SK-N-SH (cell line): ENCODE measurements at regions not wholly inside any gene's neighbourhood (a gene's known extent, or its start where the extent isn't known, plus 50 kb on each side); places are given as distances from the start of the nearest gene placed in this dataset.

Experiments used
- CTCF ChIA-PET: fragments of 300-600, 350-600 bp; formaldehyde crosslinking; extraction: SDS; loops from one replicate; lab custom pipeline; 2021; lab: Yijun Ruan, JAX
- POLR2A ChIA-PET: fragments of 350-600 bp; sonication (Branson Sonifier 250); formaldehyde crosslinking; extraction: SDS; loops from one replicate; lab custom pipeline; 2020; ENCODE audit warnings: antibody characterized with exemption, inconsistent platforms; lab: Yijun Ruan, JAX
- DNase-seq: peaks from one replicate; pipeline ENCODE4 v3.0.0; 2012
- H2AFZ ChIP-seq: fragments of 200-600 bp; sonication (generic); 2 replicates; pipeline ENCODE4 v1.8.1; 2016; ENCODE audit warnings: antibody characterized with exemption, mild to moderate bottlenecking, low read depth
- H3F3A ChIP-seq: fragments of 200-600 bp; sonication (generic); replicated peaks from 2 replicates; pipeline ENCODE3; 2016; ENCODE audit warnings: antibody characterized with exemption, mild to moderate bottlenecking; ENCODE audit not compliant: insufficient read depth
- H3K27ac ChIP-seq, 2 experiments: fragments of 200-500 bp in 1 of 2; fragments of 200-600 bp in 1 of 2; sonication (Bioruptor generic) in 1 of 2; sonication (generic), shearing (Covaris generic) in 1 of 2; 2 replicates each; pipeline versions ENCODE4 v1.5.1 to v1.6.1; 2014 to 2016; ENCODE audit warnings: low read depth in 2 of 2, inconsistent platforms in 1 of 2, low read length in 1 of 2, mild to moderate bottlenecking in 1 of 2, mixed read lengths in 1 of 2
- H3K27me3 ChIP-seq: fragments of 200-600 bp; sonication (generic), shearing (Covaris generic); 2 replicates; pipeline ENCODE4 v1.6.1; 2016; ENCODE audit warnings: mixed run types; ENCODE audit not compliant: insufficient read depth
- H3K36me3 ChIP-seq, 2 experiments: fragments of 200-500 bp in 1 of 2; fragments of 200-600 bp in 1 of 2; sonication (Bioruptor generic) in 1 of 2; sonication (generic) in 1 of 2; replicated peaks in 1 of 2; 2 replicates each; pipeline versions ENCODE3 to v1.5.1; 2014 to 2016; ENCODE audit warnings: low read length in 1 of 2, mild to moderate bottlenecking in 1 of 2; ENCODE audit not compliant: insufficient read depth in 2 of 2, control insufficient read depth in 1 of 2
- H3K4me1 ChIP-seq, 2 experiments: fragments of 200-500 bp in 1 of 2; fragments of 200-600 bp in 1 of 2; sonication (Bioruptor generic) in 1 of 2; sonication (generic), shearing (Covaris generic) in 1 of 2; 2 replicates each; pipeline versions ENCODE4 v1.5.1 to v1.6.1; 2014 to 2016; ENCODE audit warnings: low read depth in 1 of 2, low read length in 1 of 2, mixed run types in 1 of 2; ENCODE audit not compliant: insufficient read depth in 2 of 2, control insufficient read depth in 1 of 2
- H3K4me2 ChIP-seq: fragments of 200-600 bp; sonication (generic), shearing (Covaris generic); 2 replicates; pipeline ENCODE4 v1.6.1; 2017; ENCODE audit warnings: mixed run types
- H3K4me3 ChIP-seq, 2 experiments: fragments of 200-500 bp in 1 of 2; fragments of 200-600 bp in 1 of 2; sonication (Bioruptor generic) in 1 of 2; sonication (generic), shearing (Covaris generic) in 1 of 2; 2 replicates each; pipeline versions ENCODE4 v1.5.1 to v1.8.1; 2014 to 2016; ENCODE audit warnings: low read depth in 2 of 2, inconsistent platforms in 1 of 2, low read length in 1 of 2, mild to moderate bottlenecking in 1 of 2, mixed read lengths in 1 of 2, moderate library complexity in 1 of 2
- H3K79me2 ChIP-seq: fragments of 200-600 bp; sonication (generic); 2 replicates; pipeline ENCODE4 v1.8.1; 2017; ENCODE audit warnings: mild to moderate bottlenecking; ENCODE audit not compliant: insufficient read depth
- H3K9ac ChIP-seq: fragments of 200-600 bp; sonication (generic); 2 replicates; pipeline ENCODE4 v1.6.1; 2017; ENCODE audit warnings: mixed run types
- H3K9me2 ChIP-seq: fragments of 200-600 bp; sonication (generic); 2 replicates; pipeline ENCODE4 v1.6.1; 2017; ENCODE audit warnings: mixed run types
- H3K9me3 ChIP-seq: fragments of 200-600 bp; sonication (generic); 2 replicates; pipeline ENCODE4 v1.6.1; 2017; ENCODE audit warnings: mixed run types, mild to moderate bottlenecking, moderate library complexity
- H4K20me1 ChIP-seq: fragments of 200-600 bp; sonication (generic); 2 replicates; pipeline ENCODE4 v1.6.1; 2017; ENCODE audit warnings: mild to moderate bottlenecking, mixed run types; ENCODE audit not compliant: insufficient read depth
- ELF1 ChIP-seq: IDR thresholded peaks from 2 replicates; pipeline ENCODE4 v1.4.0; 2012
- EP300 ChIP-seq, 2 experiments: IDR thresholded peaks; 2 replicates each; pipeline versions ENCODE4 v1.4.0 to v1.6.1; 2012; ENCODE audit warnings: borderline replicate concordance in 1 of 2, low read depth in 1 of 2, low read length in 1 of 2
- EZH2phosphoT487 ChIP-seq: fragments of 200-600 bp; sonication (generic); IDR thresholded peaks from 2 replicates; pipeline ENCODE4 v1.6.1; 2017; ENCODE audit warnings: low read depth, mixed run types, mild to moderate bottlenecking, antibody characterized with exemption, moderate library complexity, borderline replicate concordance
- FOXJ3 ChIP-seq: sonication (generic); formaldehyde crosslinking; IDR thresholded peaks from 2 replicates; pipeline ENCODE4 v1.5.1; 2020; ENCODE audit warnings: mild to moderate bottlenecking, missing genetic modification reagents
- JUND ChIP-seq: IDR thresholded peaks from 2 replicates; pipeline ENCODE4 v1.4.0; 2012
- MEF2A ChIP-seq: IDR thresholded peaks from 2 replicates; pipeline ENCODE4 v1.4.0; 2012; ENCODE audit warnings: low read depth, borderline replicate concordance
- MXI1 ChIP-seq: IDR thresholded peaks from 2 replicates; pipeline ENCODE4 v1.6.1; 2012; ENCODE audit warnings: mild to moderate bottlenecking, low read depth, low read length, improper control_type of control experiment
- NFIC ChIP-seq: IDR thresholded peaks from 2 replicates; pipeline ENCODE4 v1.4.0; 2012; ENCODE audit warnings: borderline replicate concordance
- POLR2AphosphoS5 ChIP-seq: IDR thresholded peaks from 2 replicates; pipeline ENCODE4 v1.6.1; 2012; ENCODE audit warnings: low read depth, low read length
- RAD21 ChIP-seq: IDR thresholded peaks from 2 replicates; pipeline ENCODE4 v1.6.1; 2012; ENCODE audit warnings: mild to moderate bottlenecking, low read length
- RFX5 ChIP-seq: IDR thresholded peaks from 2 replicates; pipeline ENCODE4 v1.6.1; 2012; ENCODE audit warnings: mild to moderate bottlenecking, improper control_type of control experiment, low read length
- RXRA ChIP-seq: IDR thresholded peaks from 2 replicates; pipeline ENCODE4 v1.4.0; 2012; ENCODE audit warnings: low read depth, mild to moderate bottlenecking, borderline replicate concordance
- SMC3 ChIP-seq: IDR thresholded peaks from 2 replicates; pipeline ENCODE4 v1.6.1; 2012; ENCODE audit warnings: low read depth, low read length, improper control_type of control experiment
- TCF12 ChIP-seq: IDR thresholded peaks from 2 replicates; pipeline ENCODE4 v1.4.0; 2012
- YY1 ChIP-seq: IDR thresholded peaks from 2 replicates; pipeline ENCODE4 v1.4.0; 2012; ENCODE audit warnings: low read depth, mild to moderate bottlenecking
- WGBS: methylation state at CpG from one replicate; pipeline ENCODE4 v1.1.6; 2017; ENCODE audit warnings: low lambda C conversion rate; 5-methylcytosine and 5-hydroxymethylcytosine counted together
- TF ChIP-seq, protein P1 (sequence below): IDR thresholded peaks from 2 replicates; pipeline ENCODE4 v1.4.0; 2012; ENCODE audit warnings: low read depth, borderline replicate concordance
- TF ChIP-seq, protein P2 (sequence below): fragments of 200-600 bp; sonication (generic); IDR thresholded peaks from 2 replicates; pipeline ENCODE4 v1.6.1; 2017; ENCODE audit warnings: antibody characterized with exemption, mild to moderate bottlenecking, moderate library complexity
- TF ChIP-seq, protein P3 (sequence below): IDR thresholded peaks from 2 replicates; pipeline ENCODE4; 2012
- TF ChIP-seq, protein P4 (sequence below): IDR thresholded peaks from 2 replicates; pipeline ENCODE4 v1.4.0; 2012; ENCODE audit warnings: low read depth, borderline replicate concordance
- TF ChIP-seq, protein P5 (sequence below): fragments of 150-350 bp; IDR thresholded peaks from 2 replicates; pipeline ENCODE4 v1.6.1; 2016; ENCODE audit warnings: mild to moderate bottlenecking, low read depth, low read length

DNA sequence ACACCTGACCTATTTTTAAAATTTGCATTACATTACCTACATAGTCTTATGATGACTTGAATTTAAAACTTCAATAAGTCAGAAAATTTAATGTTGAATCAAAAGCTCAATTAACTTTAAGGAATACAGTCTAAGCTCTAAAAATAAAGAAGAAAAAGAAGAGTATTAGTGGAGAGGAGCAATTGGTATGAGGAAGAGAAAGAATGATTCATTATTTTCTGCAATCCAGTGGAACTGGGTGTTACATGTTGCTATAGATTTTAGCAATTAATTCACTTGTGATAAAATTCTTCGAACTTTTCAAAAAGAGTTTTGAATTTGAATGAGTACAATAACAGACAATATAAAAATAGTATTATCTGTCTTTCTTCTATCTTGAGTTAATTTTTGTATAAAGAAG is 158.9 kb upstream of the POT1 start:
- H3F3A ChIP-seq, result no peaks in the 10 kb centered on the region
- no peaks in the 10 kb centered on the region for H3K79me2 ChIP-seq
- H2AFZ ChIP-seq, result no peak overlapping the region
- no peak overlapping the region for H3K4me2 ChIP-seq
- H4K20me1 ChIP-seq, result no peaks in the 10 kb centered on the region
- H3K27ac ChIP-seq, result no peak overlapping the region
- H3K9me3 ChIP-seq, result no peaks in the 10 kb centered on the region
- no peaks in the 10 kb centered on the region for H3K27me3 ChIP-seq
- no peaks in the 10 kb centered on the region for H3K9me2 ChIP-seq
- DNase-seq, result no peak
- 72% methylated on average over 1 of the region's 1 CpG for WGBS
- ChIA-PET CTCF (no interaction called here), POLR2A (no interaction called here)
- no peak overlapping the region for H3K4me3 ChIP-seq
- H3K4me1 ChIP-seq, result no peaks in the 10 kb centered on the region
- TF ChIP-seq POLR2AphosphoS5 (no peak), EP300 (IDR thresholded peaks at IDR 0.05; ENCODE audit: borderline replicate concordance in 1 of 2, low read depth in 1 of 2, low read length in 1 of 2) (no peak), SMC3 (no peak), YY1 (no peak), JUND (no peak), RFX5 (no peak), RAD21 (no peak), FOXJ3 (CRISPR knock-in tag) (no peak), ELF1 (no peak), RXRA (no peak), MEF2A (no peak), TCF12 (no peak), EZH2phosphoT487 (no peak), NFIC (no peak), MXI1 (no peak)
- TF ChIP-seq, protein P1, sequence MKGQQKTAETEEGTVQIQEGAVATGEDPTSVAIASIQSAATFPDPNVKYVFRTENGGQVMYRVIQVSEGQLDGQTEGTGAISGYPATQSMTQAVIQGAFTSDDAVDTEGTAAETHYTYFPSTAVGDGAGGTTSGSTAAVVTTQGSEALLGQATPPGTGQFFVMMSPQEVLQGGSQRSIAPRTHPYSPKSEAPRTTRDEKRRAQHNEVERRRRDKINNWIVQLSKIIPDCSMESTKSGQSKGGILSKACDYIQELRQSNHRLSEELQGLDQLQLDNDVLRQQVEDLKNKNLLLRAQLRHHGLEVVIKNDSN, result no peak
- TF ChIP-seq, protein P2, sequence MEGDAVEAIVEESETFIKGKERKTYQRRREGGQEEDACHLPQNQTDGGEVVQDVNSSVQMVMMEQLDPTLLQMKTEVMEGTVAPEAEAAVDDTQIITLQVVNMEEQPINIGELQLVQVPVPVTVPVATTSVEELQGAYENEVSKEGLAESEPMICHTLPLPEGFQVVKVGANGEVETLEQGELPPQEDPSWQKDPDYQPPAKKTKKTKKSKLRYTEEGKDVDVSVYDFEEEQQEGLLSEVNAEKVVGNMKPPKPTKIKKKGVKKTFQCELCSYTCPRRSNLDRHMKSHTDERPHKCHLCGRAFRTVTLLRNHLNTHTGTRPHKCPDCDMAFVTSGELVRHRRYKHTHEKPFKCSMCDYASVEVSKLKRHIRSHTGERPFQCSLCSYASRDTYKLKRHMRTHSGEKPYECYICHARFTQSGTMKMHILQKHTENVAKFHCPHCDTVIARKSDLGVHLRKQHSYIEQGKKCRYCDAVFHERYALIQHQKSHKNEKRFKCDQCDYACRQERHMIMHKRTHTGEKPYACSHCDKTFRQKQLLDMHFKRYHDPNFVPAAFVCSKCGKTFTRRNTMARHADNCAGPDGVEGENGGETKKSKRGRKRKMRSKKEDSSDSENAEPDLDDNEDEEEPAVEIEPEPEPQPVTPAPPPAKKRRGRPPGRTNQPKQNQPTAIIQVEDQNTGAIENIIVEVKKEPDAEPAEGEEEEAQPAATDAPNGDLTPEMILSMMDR, result no peak
- TF ChIP-seq, protein P3, sequence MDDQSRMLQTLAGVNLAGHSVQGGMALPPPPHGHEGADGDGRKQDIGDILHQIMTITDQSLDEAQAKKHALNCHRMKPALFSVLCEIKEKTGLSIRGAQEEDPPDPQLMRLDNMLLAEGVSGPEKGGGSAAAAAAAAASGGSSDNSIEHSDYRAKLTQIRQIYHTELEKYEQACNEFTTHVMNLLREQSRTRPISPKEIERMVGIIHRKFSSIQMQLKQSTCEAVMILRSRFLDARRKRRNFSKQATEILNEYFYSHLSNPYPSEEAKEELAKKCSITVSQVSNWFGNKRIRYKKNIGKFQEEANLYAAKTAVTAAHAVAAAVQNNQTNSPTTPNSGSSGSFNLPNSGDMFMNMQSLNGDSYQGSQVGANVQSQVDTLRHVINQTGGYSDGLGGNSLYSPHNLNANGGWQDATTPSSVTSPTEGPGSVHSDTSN, result no peak
- TF ChIP-seq, protein P4, sequence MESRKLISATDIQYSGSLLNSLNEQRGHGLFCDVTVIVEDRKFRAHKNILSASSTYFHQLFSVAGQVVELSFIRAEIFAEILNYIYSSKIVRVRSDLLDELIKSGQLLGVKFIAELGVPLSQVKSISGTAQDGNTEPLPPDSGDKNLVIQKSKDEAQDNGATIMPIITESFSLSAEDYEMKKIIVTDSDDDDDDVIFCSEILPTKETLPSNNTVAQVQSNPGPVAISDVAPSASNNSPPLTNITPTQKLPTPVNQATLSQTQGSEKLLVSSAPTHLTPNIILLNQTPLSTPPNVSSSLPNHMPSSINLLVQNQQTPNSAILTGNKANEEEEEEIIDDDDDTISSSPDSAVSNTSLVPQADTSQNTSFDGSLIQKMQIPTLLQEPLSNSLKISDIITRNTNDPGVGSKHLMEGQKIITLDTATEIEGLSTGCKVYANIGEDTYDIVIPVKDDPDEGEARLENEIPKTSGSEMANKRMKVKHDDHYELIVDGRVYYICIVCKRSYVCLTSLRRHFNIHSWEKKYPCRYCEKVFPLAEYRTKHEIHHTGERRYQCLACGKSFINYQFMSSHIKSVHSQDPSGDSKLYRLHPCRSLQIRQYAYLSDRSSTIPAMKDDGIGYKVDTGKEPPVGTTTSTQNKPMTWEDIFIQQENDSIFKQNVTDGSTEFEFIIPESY, result no peak
- TF ChIP-seq, protein P5, sequence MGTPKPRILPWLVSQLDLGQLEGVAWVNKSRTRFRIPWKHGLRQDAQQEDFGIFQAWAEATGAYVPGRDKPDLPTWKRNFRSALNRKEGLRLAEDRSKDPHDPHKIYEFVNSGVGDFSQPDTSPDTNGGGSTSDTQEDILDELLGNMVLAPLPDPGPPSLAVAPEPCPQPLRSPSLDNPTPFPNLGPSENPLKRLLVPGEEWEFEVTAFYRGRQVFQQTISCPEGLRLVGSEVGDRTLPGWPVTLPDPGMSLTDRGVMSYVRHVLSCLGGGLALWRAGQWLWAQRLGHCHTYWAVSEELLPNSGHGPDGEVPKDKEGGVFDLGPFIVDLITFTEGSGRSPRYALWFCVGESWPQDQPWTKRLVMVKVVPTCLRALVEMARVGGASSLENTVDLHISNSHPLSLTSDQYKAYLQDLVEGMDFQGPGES, result no peak
- TF ChIP-seq, all 33 proteins: peak for 0
- Histone ChIP-seq H3K36me3 (no peaks in the 10 kb centered on the region), H3K9ac (no peak overlapping the region)
